HUES48 (cell line): ENCODE measurements at regions not wholly inside any gene's neighbourhood (a gene's known extent, or its start where the extent isn't known, plus 50 kb on each side); places are given as distances from the start of the nearest gene placed in this dataset.
"Not testable (repeated sequence)": the region's sequence is repeated elsewhere in the genome, so short reads cannot be mapped to it uniquely, and the experiment has no call there.

Experiments
- H3K27ac ChIP-seq: one replicate; pipeline ENCODE4 v1.7.0; 2013; ENCODE audit warnings: low read depth, low read length, inconsistent platforms
- H3K27me3 ChIP-seq: 2 replicates; pipeline ENCODE4 v1.6.1; 2013; ENCODE audit warnings: mild to moderate bottlenecking, low read length; ENCODE audit not compliant: control insufficient read depth, insufficient read depth
- H3K36me3 ChIP-seq: 2 replicates; pipeline ENCODE4 v1.6.1; 2013; ENCODE audit warnings: low read length; ENCODE audit not compliant: control insufficient read depth, insufficient read depth
- H3K4me1 ChIP-seq: 2 replicates; pipeline ENCODE4 v1.6.1; 2013; ENCODE audit warnings: mild to moderate bottlenecking, low read length; ENCODE audit not compliant: control insufficient read depth, insufficient read depth
- H3K4me3 ChIP-seq: 2 replicates; pipeline ENCODE4 v1.5.1; 2013; ENCODE audit warnings: mild to moderate bottlenecking, low read depth, low read length
- H3K9ac ChIP-seq: 2 replicates; pipeline ENCODE4 v1.6.1; 2013; ENCODE audit warnings: mild to moderate bottlenecking, low read depth, low read length, moderate library complexity
- H3K9me3 ChIP-seq: 2 replicates; pipeline ENCODE4 v1.6.1; 2013; ENCODE audit warnings: low read length; ENCODE audit not compliant: control insufficient read depth, insufficient read depth

- no peaks in the 10 kb centered on the region for H3K27me3 ChIP-seq
- H3K36me3 ChIP-seq: no peaks in the 10 kb centered on the region
- no peak overlapping the region for H3K4me3 ChIP-seq
- peaks cover 17% of the 10 kb centered on the region for H3K4me1 ChIP-seq
- peaks cover 5% of the 10 kb centered on the region; the same call in 1 of the 2 replicates for H3K9me3 ChIP-seq
- H3K27ac ChIP-seq: no peak overlapping the region
- no peak overlapping the region for H3K9ac ChIP-seq
Measured at GRCh38 chr4:170190265-170190664, 100.5 kb upstream of the AADAT start.

- Histone ChIP-seq H3K9me3 (no peaks in the 10 kb centered on the region), H3K27me3 (no peaks in the 10 kb centered on the region), H3K4me3 (no peak overlapping the region), H3K27ac (no peak overlapping the region), H3K36me3 (no peaks in the 10 kb centered on the region), H3K9ac (no peak overlapping the region), H3K4me1 (no peaks in the 10 kb centered on the region)
Measured at GRCh38 chr4:170170861-170171260, 81.1 kb upstream of the AADAT start.

GRCh38 chr4:170169699-170170098 is 79.9 kb upstream of the AADAT start:
- H3K9me3 ChIP-seq: no peaks in the 10 kb centered on the region; the same call in 1 of the 2 replicates
- H3K9ac ChIP-seq: no peak overlapping the region
- H3K36me3 ChIP-seq: no peaks in the 10 kb centered on the region
- H3K27ac ChIP-seq: no peak overlapping the region
- H3K27me3 ChIP-seq: no peaks in the 10 kb centered on the region
- no peak overlapping the region for H3K4me3 ChIP-seq
- H3K4me1 ChIP-seq: no peaks in the 10 kb centered on the region

GRCh38 chr4:170167678-170168077 is 77.9 kb upstream of the AADAT start:
- Histone ChIP-seq H3K36me3 (no peaks in the 10 kb centered on the region), H3K27me3 (no peaks in the 10 kb centered on the region), H3K4me3 (no peak overlapping the region), H3K9me3 (no peaks in the 10 kb centered on the region; the same call in 1 of the 2 replicates), H3K9ac (no peak overlapping the region), H3K4me1 (no peaks in the 10 kb centered on the region), H3K27ac (no peak overlapping the region)

GRCh38 chr4:170166193-170166592 is 76.4 kb upstream of the AADAT start:
- H3K9ac ChIP-seq, H3K36me3 ChIP-seq, H3K27me3 ChIP-seq, H3K4me1 ChIP-seq, H3K27ac ChIP-seq, H3K9me3 ChIP-seq, H3K4me3 ChIP-seq: not testable (repeated sequence)

GRCh38 chr4:170162416-170162815 is 72.7 kb upstream of the AADAT start:
- no peak overlapping the region for H3K4me3 ChIP-seq
- H3K36me3 ChIP-seq: no peaks in the 10 kb centered on the region
- no peaks in the 10 kb centered on the region for H3K4me1 ChIP-seq
- no peaks in the 10 kb centered on the region; the same call in 1 of the 2 replicates for H3K9me3 ChIP-seq
- no peak overlapping the region for H3K9ac ChIP-seq
- H3K27me3 ChIP-seq: no peaks in the 10 kb centered on the region
- H3K27ac ChIP-seq: no peak overlapping the region

- Histone ChIP-seq H3K4me3 (no peak overlapping the region), H3K9me3 (no peaks in the 10 kb centered on the region), H3K27me3 (no peaks in the 10 kb centered on the region), H3K4me1 (no peaks in the 10 kb centered on the region), H3K9ac (no peak overlapping the region), H3K36me3 (no peaks in the 10 kb centered on the region), H3K27ac (no peak overlapping the region)
Measured at GRCh38 chr4:170157670-170158069, 67.9 kb upstream of the AADAT start.

- Histone ChIP-seq H3K36me3 (no peaks in the 10 kb centered on the region), H3K9ac (no peak overlapping the region), H3K27ac (no peak overlapping the region), H3K4me1 (no peaks in the 10 kb centered on the region), H3K27me3 (no peaks in the 10 kb centered on the region), H3K4me3 (no peak overlapping the region), H3K9me3 (no peaks in the 10 kb centered on the region)
Measured at GRCh38 chr4:170145120-170145519, 55.4 kb upstream of the AADAT start.

GRCh38 chr4:170139764-170140163 is 50.0 kb upstream of the AADAT start:
- no peaks in the 10 kb centered on the region for H3K4me1 ChIP-seq
- no peak overlapping the region for H3K27ac ChIP-seq
- H3K36me3 ChIP-seq: no peaks in the 10 kb centered on the region
- no peaks in the 10 kb centered on the region; the same call in 1 of the 2 replicates for H3K9me3 ChIP-seq
- H3K4me3 ChIP-seq: no peak overlapping the region
- H3K9ac ChIP-seq: no peak overlapping the region
- no peaks in the 10 kb centered on the region for H3K27me3 ChIP-seq
